ENCODE measurements at regions not wholly inside any gene's neighbourhood (a gene's known extent, or its start where the extent isn't known, plus 50 kb on each side); places are given as distances from the start of the nearest gene placed in this dataset.
"Not testable (repeated sequence)": the region's sequence is repeated elsewhere in the genome, so short reads cannot be mapped to it uniquely, and the experiment has no call there.

- TF ChIP-seq ETV6 (conservative IDR thresholded peaks at IDR 0.05 in 1 of 2, IDR thresholded peaks at IDR 0.05 in 1 of 2; ENCODE audit: borderline replicate concordance in 1 of 2, low read depth in 1 of 2), result no peak
- no peak for TF ChIP-seq IKZF1 (conservative IDR thresholded peaks at IDR 0.05)
- no peak for TF ChIP-seq MEF2A (IDR thresholded peaks at IDR 0.05; ENCODE audit: insufficient read depth, low read depth, low read length)
- no peak for TF ChIP-seq MYB (IDR thresholded peaks at IDR 0.05; ENCODE audit: borderline replicate concordance, low read depth, low read length)
- TF ChIP-seq CUX1 (IDR thresholded peaks at IDR 0.05; ENCODE audit: insufficient replicate concordance, low read depth, low read length), result no peak
- no peak for TF ChIP-seq RELA (IDR thresholded peaks at IDR 0.05; ENCODE audit: borderline replicate concordance, partially characterized antibody)
- TF ChIP-seq ZNF274 (IDR thresholded peaks at IDR 0.05; ENCODE audit: insufficient read depth, insufficient read length), result no peak
- TF ChIP-seq BCLAF1 (IDR thresholded peaks at IDR 0.05), result no peak
- no peak for TF ChIP-seq CHD4 (IDR thresholded peaks at IDR 0.05)
Measured at GRCh38 chr7:91474074-91474473, 209.8 kb downstream of the FZD1 start (continued).

GRCh38 chr7:91480470-91480869 lies 216.2 kb downstream of the FZD1 start:
- BruUV-seq (replicated peaks); H3K79me2 ChIP-seq (ENCODE audit: control insufficient read depth, insufficient read depth, low read length); H3K9ac ChIP-seq (ENCODE audit: control insufficient read depth, insufficient read depth, low read length); FAIRE-seq; H3K27ac ChIP-seq (ENCODE audit: control insufficient read depth, insufficient read depth); H3K27me3 ChIP-seq (replicated peaks in 1 of 2; ENCODE audit: control insufficient read depth in 2 of 2, insufficient read depth in 2 of 2, low read length in 1 of 2); H3K4me3 ChIP-seq; H2AFZ ChIP-seq (ENCODE audit: control insufficient read depth, low read depth, low read length); POLR2A ChIA-PET; ATAC-seq; H3K9me3 ChIP-seq (replicated peaks; ENCODE audit: control insufficient read depth, insufficient read depth, low read length); intact Hi-C loops (cut with micrococcal nuclease; ENCODE audit: unreplicated experiment); H3K36me3 ChIP-seq (ENCODE audit: control insufficient read depth in 2 of 2, insufficient read depth in 2 of 2, low read length in 1 of 2); in situ Hi-C loops (cut with MboI); H3K4me2 ChIP-seq (ENCODE audit: control insufficient read depth, insufficient read depth); CTCF ChIA-PET; RAD21 ChIA-PET (ENCODE audit: unreplicated experiment); H3K4me1 ChIP-seq (ENCODE audit: control insufficient read depth, insufficient read depth, low read length); H4K20me1 ChIP-seq (ENCODE audit: control insufficient read depth, insufficient read depth); DNase-seq (ENCODE audit: low read depth, low spot score); SMC1A ChIA-PET (ENCODE audit: uncharacterized antibody, unreplicated experiment): not testable (repeated sequence)
- 33% methylated on average over 5 of the region's 5 CpGs for WGBS (ENCODE audit: insufficient coverage, insufficient replicate concordance, low lambda C conversion rate, missing lambda C conversion rate)
